Naive B cell (primary cell): ENCODE measurements at regions not wholly inside any gene's neighbourhood (a gene's known extent, or its start where the extent isn't known, plus 50 kb on each side); places are given as distances from the start of the nearest gene placed in this dataset.

Source experiments
- ATAC-seq, 2 donors: fragments of 150-1000 bp; cut with Tn5 transposase; 2 replicates each; pipeline ENCODE4 v1.10.0; 2021; ENCODE audit warnings: low read depth in 2 of 2, mild to moderate bottlenecking in 2 of 2, moderate library complexity in 2 of 2
- DNase-seq: peaks from one replicate; pipeline ENCODE4 v3.0.0; 2022
- H3K27ac Mint-ChIP-seq, 6 donors: one replicate each; pipeline ENCODE4 v1.8.0; 2020 to 2022; ENCODE audit warnings: mild to moderate bottlenecking in 6 of 6, mixed read lengths in 6 of 6, moderate library complexity in 5 of 6, inconsistent platforms in 2 of 6
- H3K27me3 Mint-ChIP-seq, 3 donors: one replicate each; pipeline ENCODE4 v1.8.0; 2021 to 2022; ENCODE audit warnings: mixed read lengths in 3 of 3, mild to moderate bottlenecking in 1 of 3
- H3K36me3 Mint-ChIP-seq, 2 donors: one replicate each; pipeline ENCODE4 v1.8.0; 2020 to 2022; ENCODE audit warnings: mixed read lengths in 2 of 2, inconsistent platforms in 1 of 2, mild to moderate bottlenecking in 1 of 2
- H3K4me1 Mint-ChIP-seq, 3 donors: one replicate each; pipeline ENCODE4 v1.8.0; 2020 to 2022; ENCODE audit warnings: mixed read lengths in 3 of 3, inconsistent platforms in 1 of 3, mild to moderate bottlenecking in 1 of 3, moderate library complexity in 1 of 3
- H3K4me3 Mint-ChIP-seq, 8 donors: one replicate each; pipeline ENCODE4 v1.8.0; 2020 to 2022; ENCODE audit warnings: mild to moderate bottlenecking in 8 of 8, mixed read lengths in 8 of 8, moderate library complexity in 8 of 8, inconsistent platforms in 2 of 8
- H3K9me3 Mint-ChIP-seq, 7 donors: one replicate each; pipeline ENCODE4 v1.8.0; 2020 to 2022; ENCODE audit warnings: mixed read lengths in 7 of 7, mild to moderate bottlenecking in 5 of 7, inconsistent platforms in 2 of 7, moderate library complexity in 1 of 7

GRCh38 chr1:229030630-229031029 is 240.3 kb upstream of the RAB4A start:
- no peaks in the 10 kb centered on the region for H3K36me3 Mint-ChIP-seq
- ATAC-seq = no peak
- H3K4me3 Mint-ChIP-seq = no peak overlapping the region
- no peak for DNase-seq
- H3K9me3 Mint-ChIP-seq = no peaks in the 10 kb centered on the region
- no peak overlapping the region for H3K27ac Mint-ChIP-seq
- peaks cover 6 to 29% (median 28%) of the 10 kb centered on the region in 3 donors for H3K27me3 Mint-ChIP-seq
- H3K4me1 Mint-ChIP-seq = peaks cover 18 to 22% (median 22%) of the 10 kb centered on the region in 3 donors

- Mint-ChIP-seq H3K4me1 (peaks cover 22 to 27% (median 26%) of the 10 kb centered on the region in 3 donors), H3K4me3 (no peak overlapping the region), H3K9me3 (no peaks in the 10 kb centered on the region), H3K36me3 (no peaks in the 10 kb centered on the region), H3K27me3 (peaks cover 6 to 29% (median 28%) of the 10 kb centered on the region in 3 donors), H3K27ac (no peak overlapping the region)
- no peak for DNase-seq
- no peak for ATAC-seq
Observed at GRCh38 chr1:229031061-229031460, 239.8 kb upstream of the RAB4A start.

GRCh38 chr1:229031481-229032341 is 239.2 kb upstream of the RAB4A start:
- DNase-seq (no peak), ATAC-seq (no peak)
- Mint-ChIP-seq H3K27me3 (peaks cover 6 to 31% (median 28%) of the 10 kb centered on the region in 3 donors), H3K9me3 (no peaks in the 10 kb centered on the region), H3K4me3 (peak overlapping the region in 1 of 8 donors; percentile 77), H3K27ac (no peak overlapping the region), H3K4me1 (peaks cover 29 to 33% (median 33%) of the 10 kb centered on the region in 3 donors), H3K36me3 (no peaks in the 10 kb centered on the region)

GRCh38 chr1:229032375-229032774 is 238.5 kb upstream of the RAB4A start:
- no peak overlapping the region for H3K4me3 Mint-ChIP-seq
- H3K27me3 Mint-ChIP-seq = peaks cover 6 to 35% (median 28%) of the 10 kb centered on the region in 3 donors
- peak overlapping the region in 2 of 6 donors; percentile 43 to 51 for H3K27ac Mint-ChIP-seq
- H3K36me3 Mint-ChIP-seq = no peaks in the 10 kb centered on the region
- DNase-seq (no peak), ATAC-seq (no peak)
- peaks cover 28 to 33% (median 29%) of the 10 kb centered on the region in 3 donors for H3K4me1 Mint-ChIP-seq
- no peaks in the 10 kb centered on the region for H3K9me3 Mint-ChIP-seq

- Mint-ChIP-seq H3K36me3 (peaks cover 0 to under 1% of the 10 kb centered on the region in 2 donors), H3K4me3 (peak overlapping the region in 1 of 8 donors; percentile 51), H3K9me3 (no peaks in the 10 kb centered on the region), H3K27ac (peak overlapping the region in 3 of 6 donors; percentile 2 to 84 (median 66)), H3K4me1 (peaks cover 23 to 28% (median 23%) of the 10 kb centered on the region in 3 donors), H3K27me3 (peaks cover 10 to 39% (median 33%) of the 10 kb centered on the region in 3 donors)
- ATAC-seq (no peak), DNase-seq (no peak)
Observed at GRCh38 chr1:229033480-229033879, 237.4 kb upstream of the RAB4A start.

- H3K4me3 Mint-ChIP-seq = no peak overlapping the region
- H3K4me1 Mint-ChIP-seq = peaks cover 23 to 28% (median 23%) of the 10 kb centered on the region in 3 donors
- H3K27ac Mint-ChIP-seq = peak overlapping the region in 1 of 6 donors; percentile 2
- no peak for DNase-seq
- no peaks in the 10 kb centered on the region for H3K9me3 Mint-ChIP-seq
- peaks cover 16 to 47% (median 42%) of the 10 kb centered on the region in 3 donors for H3K27me3 Mint-ChIP-seq
- no peak for ATAC-seq
- peaks cover 0 to 7% of the 10 kb centered on the region in 2 donors for H3K36me3 Mint-ChIP-seq
Observed at GRCh38 chr1:229034342-229034741, 236.6 kb upstream of the RAB4A start.

GRCh38 chr1:229035054-229035747 is 235.7 kb upstream of the RAB4A start:
- Mint-ChIP-seq H3K27ac (peak overlapping the region in 4 of 6 donors; percentile 24 to 68 (median 56)), H3K4me1 (peaks cover 23 to 28% (median 23%) of the 10 kb centered on the region in 3 donors), H3K36me3 (peaks cover 0 to 7% of the 10 kb centered on the region in 2 donors), H3K4me3 (peak overlapping the region in 7 of 8 donors; percentile 24 to 86 (median 64)), H3K9me3 (peaks cover 0 to 2% (median 0%) of the 10 kb centered on the region in 7 donors), H3K27me3 (peaks cover 21 to 52% (median 50%) of the 10 kb centered on the region in 3 donors)
- DNase-seq (peak; percentile 10), ATAC-seq (peak; percentile 91 to 92)

GRCh38 chr1:229035748-229036082 is 235.2 kb upstream of the RAB4A start:
- DNase-seq = no peak
- H3K36me3 Mint-ChIP-seq = peaks cover 0 to 7% of the 10 kb centered on the region in 2 donors
- H3K27ac Mint-ChIP-seq = peak overlapping the region in 4 of 6 donors; percentile 49 to 68 (median 62)
- H3K9me3 Mint-ChIP-seq = peaks cover 0 to 4% (median 0%) of the 10 kb centered on the region in 7 donors
- peaks cover 23 to 28% (median 23%) of the 10 kb centered on the region in 3 donors for H3K4me1 Mint-ChIP-seq
- H3K4me3 Mint-ChIP-seq = peak overlapping the region in 7 of 8 donors; percentile 24 to 86 (median 64)
- peaks cover 26 to 55% (median 54%) of the 10 kb centered on the region in 3 donors for H3K27me3 Mint-ChIP-seq
- peak; percentile 21 to 32 for ATAC-seq

GRCh38 chr1:229037806-229038405 is 233.0 kb upstream of the RAB4A start:
- Mint-ChIP-seq H3K27ac (no peak overlapping the region), H3K27me3 (peaks cover 37 to 40% (median 37%) of the 10 kb centered on the region in 3 donors), H3K4me3 (no peak overlapping the region), H3K9me3 (peaks cover 0 to 5% (median 0%) of the 10 kb centered on the region in 7 donors), H3K4me1 (peaks cover 23 to 28% (median 23%) of the 10 kb centered on the region in 3 donors), H3K36me3 (peaks cover 0 to 7% of the 10 kb centered on the region in 2 donors)
- DNase-seq (no peak), ATAC-seq (no peak)

GRCh38 chr1:229040630-229041358 is 230.1 kb upstream of the RAB4A start:
- ATAC-seq = no peak
- H3K4me3 Mint-ChIP-seq = no peak overlapping the region
- peaks cover 34 to 47% (median 40%) of the 10 kb centered on the region in 3 donors for H3K27me3 Mint-ChIP-seq
- peaks cover 0 to 7% of the 10 kb centered on the region in 2 donors for H3K36me3 Mint-ChIP-seq
- no peak for DNase-seq
- peaks cover 11 to 14% (median 12%) of the 10 kb centered on the region in 3 donors for H3K4me1 Mint-ChIP-seq
- H3K27ac Mint-ChIP-seq = no peak overlapping the region
- peaks cover 0 to 5% (median 0%) of the 10 kb centered on the region in 7 donors for H3K9me3 Mint-ChIP-seq

- Mint-ChIP-seq H3K4me3 (no peak overlapping the region), H3K27me3 (peaks cover 41 to 52% (median 48%) of the 10 kb centered on the region in 3 donors), H3K27ac (no peak overlapping the region), H3K36me3 (peaks cover 0 to 7% of the 10 kb centered on the region in 2 donors), H3K4me1 (peaks cover 0 to 3% (median under 1%) of the 10 kb centered on the region in 3 donors), H3K9me3 (peaks cover 0 to 5% (median 0%) of the 10 kb centered on the region in 7 donors)
- ATAC-seq = no peak
- no peak for DNase-seq
Observed at GRCh38 chr1:229041946-229042345, 229.0 kb upstream of the RAB4A start.

GRCh38 chr1:229042482-229042881 is 228.4 kb upstream of the RAB4A start:
- H3K27ac Mint-ChIP-seq = no peak overlapping the region
- DNase-seq (no peak), ATAC-seq (no peak)
- no peaks in the 10 kb centered on the region for H3K4me1 Mint-ChIP-seq
- peaks cover 0 to 5% (median 0%) of the 10 kb centered on the region in 7 donors for H3K9me3 Mint-ChIP-seq
- peaks cover 41 to 57% (median 53%) of the 10 kb centered on the region in 3 donors for H3K27me3 Mint-ChIP-seq
- H3K36me3 Mint-ChIP-seq = peaks cover 0 to 7% of the 10 kb centered on the region in 2 donors
- H3K4me3 Mint-ChIP-seq = no peak overlapping the region
